WERI-Rb-1 (cell line): ENCODE measurements at regions not wholly inside any gene's neighbourhood (a gene's known extent, or its start where the extent isn't known, plus 50 kb on each side); places are given as distances from the start of the nearest gene placed in this dataset.
"Not testable (repeated sequence)": the region's sequence is repeated elsewhere in the genome, so short reads cannot be mapped to it uniquely, and the experiment has no call there.

Experiments
- DNase-seq: peaks from one replicate; pipeline ENCODE4 v3.0.0-alpha.2; 2020
- H3K27ac ChIP-seq: fragments of 250-450 bp; sonication (Bioruptor Pico); 2 replicates; pipeline ENCODE4 v1.5.1; 2020; ENCODE audit warnings: mild to moderate bottlenecking, moderate library complexity
- H3K27me3 ChIP-seq: fragments of 250-450 bp; sonication (Bioruptor Pico); 2 replicates; pipeline ENCODE4 v1.5.1; 2021; ENCODE audit warnings: mild to moderate bottlenecking, low read depth, moderate library complexity; ENCODE audit not compliant: insufficient read depth, severe bottlenecking
- H3K36me3 ChIP-seq: fragments of 250-450 bp; sonication (Bioruptor Pico); 2 replicates; pipeline ENCODE4 v1.5.1; 2020; ENCODE audit warnings: mild to moderate bottlenecking, moderate library complexity
- H3K4me3 ChIP-seq: 2 replicates; pipeline ENCODE4 v1.5.1; 2011; ENCODE audit warnings: low read depth, mild to moderate bottlenecking, control low read depth, low read length
- H3K9me3 ChIP-seq: fragments of 250-450 bp; sonication (Bioruptor Pico); 2 replicates; pipeline ENCODE4 v1.5.1; 2021; ENCODE audit warnings: mild to moderate bottlenecking, moderate library complexity; ENCODE audit not compliant: severe bottlenecking
- TF ChIP-seq, protein P1 (sequence below): IDR thresholded peaks from 2 replicates; pipeline ENCODE4 v1.5.1; 2011; ENCODE audit warnings: low read depth, mild to moderate bottlenecking, control low read depth, inconsistent platforms, low read length

DNA sequence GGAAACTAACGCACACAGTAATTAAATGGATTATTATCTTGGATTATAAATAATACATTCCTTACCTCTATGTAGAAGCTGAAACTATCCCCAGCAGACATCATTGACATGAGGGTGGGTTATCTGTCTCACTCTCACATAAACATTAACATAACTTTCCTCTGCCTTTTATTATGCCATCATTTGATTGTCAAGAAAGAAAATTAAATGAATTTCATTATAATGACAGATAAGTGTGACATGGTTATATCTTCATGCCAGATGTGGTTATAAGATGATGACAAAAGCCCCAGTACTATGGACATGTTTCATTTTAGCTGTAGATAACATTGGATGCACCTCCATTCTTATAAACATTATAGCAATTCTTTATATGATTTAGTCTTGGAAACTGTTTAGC is 476.5 kb downstream of the KCNT2 start:
- Histone ChIP-seq H3K27ac (no peak overlapping the region), H3K27me3 (no peaks in the 10 kb centered on the region), H3K9me3 (no peaks in the 10 kb centered on the region), H3K4me3 (no peak overlapping the region), H3K36me3 (no peaks in the 10 kb centered on the region)
- no peak for DNase-seq
- TF ChIP-seq, protein P1, sequence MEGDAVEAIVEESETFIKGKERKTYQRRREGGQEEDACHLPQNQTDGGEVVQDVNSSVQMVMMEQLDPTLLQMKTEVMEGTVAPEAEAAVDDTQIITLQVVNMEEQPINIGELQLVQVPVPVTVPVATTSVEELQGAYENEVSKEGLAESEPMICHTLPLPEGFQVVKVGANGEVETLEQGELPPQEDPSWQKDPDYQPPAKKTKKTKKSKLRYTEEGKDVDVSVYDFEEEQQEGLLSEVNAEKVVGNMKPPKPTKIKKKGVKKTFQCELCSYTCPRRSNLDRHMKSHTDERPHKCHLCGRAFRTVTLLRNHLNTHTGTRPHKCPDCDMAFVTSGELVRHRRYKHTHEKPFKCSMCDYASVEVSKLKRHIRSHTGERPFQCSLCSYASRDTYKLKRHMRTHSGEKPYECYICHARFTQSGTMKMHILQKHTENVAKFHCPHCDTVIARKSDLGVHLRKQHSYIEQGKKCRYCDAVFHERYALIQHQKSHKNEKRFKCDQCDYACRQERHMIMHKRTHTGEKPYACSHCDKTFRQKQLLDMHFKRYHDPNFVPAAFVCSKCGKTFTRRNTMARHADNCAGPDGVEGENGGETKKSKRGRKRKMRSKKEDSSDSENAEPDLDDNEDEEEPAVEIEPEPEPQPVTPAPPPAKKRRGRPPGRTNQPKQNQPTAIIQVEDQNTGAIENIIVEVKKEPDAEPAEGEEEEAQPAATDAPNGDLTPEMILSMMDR = no peak

DNA sequence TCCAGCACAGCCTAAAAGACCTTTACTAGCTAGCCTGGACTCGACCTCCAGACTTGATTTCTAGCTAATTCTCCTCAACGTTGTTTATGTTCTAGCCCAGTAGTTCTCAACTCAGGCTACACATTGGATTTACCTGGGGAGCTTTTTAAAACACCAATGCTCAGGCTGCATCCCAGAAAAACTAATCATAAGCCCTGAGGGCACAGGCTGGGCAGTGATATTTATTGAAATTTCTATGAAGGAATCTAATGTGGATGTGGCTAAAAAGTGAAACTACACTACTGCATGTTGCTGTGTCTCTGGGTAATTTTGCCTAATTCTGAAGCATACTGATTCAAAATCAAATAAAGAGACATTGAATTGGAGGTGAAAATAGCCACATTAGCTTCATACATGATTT is 479.4 kb downstream of the KCNT2 start:
- TF ChIP-seq, protein P1 = no peak
- Histone ChIP-seq H3K36me3 (no peaks in the 10 kb centered on the region), H3K27ac (no peak overlapping the region), H3K27me3 (no peaks in the 10 kb centered on the region), H3K9me3 (no peaks in the 10 kb centered on the region), H3K4me3 (no peak overlapping the region)
- no peak for DNase-seq

GRCh38 chr1:196121181-196121580 is 487.1 kb downstream of the KCNT2 start:
- Histone ChIP-seq H3K27ac (no peak overlapping the region), H3K4me3 (no peak overlapping the region), H3K27me3 (no peaks in the 10 kb centered on the region), H3K36me3 (no peaks in the 10 kb centered on the region), H3K9me3 (no peaks in the 10 kb centered on the region)
- TF ChIP-seq, protein P1 = no peak
- no peak for DNase-seq

GRCh38 chr1:196115646-196116045 is 492.6 kb downstream of the KCNT2 start:
- Histone ChIP-seq H3K9me3 (no peaks in the 10 kb centered on the region), H3K4me3 (no peak overlapping the region), H3K27ac (no peak overlapping the region), H3K36me3 (no peaks in the 10 kb centered on the region), H3K27me3 (no peaks in the 10 kb centered on the region)
- TF ChIP-seq, protein P1 = no peak
- DNase-seq = no peak

DNA sequence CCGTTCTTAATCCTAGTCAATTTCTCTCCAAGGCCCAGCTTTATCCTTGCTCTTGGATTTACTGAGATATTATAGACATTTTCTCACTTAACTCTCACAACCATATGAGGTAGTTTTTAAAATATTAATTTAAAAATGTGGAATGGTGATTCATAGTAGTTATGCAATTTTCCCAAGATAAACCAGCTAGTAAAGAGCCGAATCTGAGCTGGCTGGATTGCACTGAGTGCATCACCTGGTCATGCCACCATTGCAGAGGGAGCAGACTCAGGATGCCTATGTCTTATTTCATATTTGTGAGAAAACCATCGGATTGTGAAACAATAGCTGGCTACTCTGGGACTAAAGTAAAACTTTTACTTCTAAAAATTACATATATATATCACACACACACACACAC is 494.0 kb downstream of the KCNT2 start:
- no peak overlapping the region for H3K27ac ChIP-seq

DNA sequence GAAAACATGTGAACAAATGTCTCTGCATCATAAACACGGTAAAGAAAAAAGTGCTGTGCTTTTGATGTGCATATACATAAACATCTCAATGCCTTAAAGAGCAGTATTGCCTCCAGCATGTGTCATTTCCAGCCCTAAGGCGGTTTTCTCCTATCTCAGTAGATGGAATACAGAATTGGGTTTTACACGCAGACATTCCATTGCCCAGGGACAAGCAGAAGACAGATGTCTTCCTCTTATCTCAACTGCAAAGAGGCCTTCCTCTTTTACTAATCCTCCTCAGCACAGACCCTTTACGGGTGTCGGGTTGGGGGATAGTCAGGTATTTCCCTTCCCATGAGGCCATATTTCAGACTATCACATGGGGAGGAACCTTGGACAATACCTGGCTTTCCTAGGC is 499.2 kb downstream of the KCNT2 start:
- not testable (repeated sequence) for H3K27ac ChIP-seq, DNase-seq, H3K4me3 ChIP-seq, H3K36me3 ChIP-seq, H3K9me3 ChIP-seq, H3K27me3 ChIP-seq

More for the DNA sequence above, 494.0 kb downstream of the KCNT2 start:
- Histone ChIP-seq H3K36me3 (no peaks in the 10 kb centered on the region), H3K27me3 (no peaks in the 10 kb centered on the region), H3K9me3 (peaks cover 4% of the 10 kb centered on the region), H3K4me3 (no peak overlapping the region)
- no peak for DNase-seq
- TF ChIP-seq, protein P1 = no peak
